ENCODE measurements at regions not wholly inside any gene's neighbourhood (a gene's known extent, or its start where the extent isn't known, plus 50 kb on each side); places are given as distances from the start of the nearest gene placed in this dataset.

- TF ChIP-seq CTCF (IDR thresholded peaks at IDR 0.05): no peak
- no peak for TF ChIP-seq POLR2A (IDR thresholded peaks at IDR 0.05)
These were observed 203.8 kb downstream of the SNX19 start for GRCh38 chr11:130712480-130712879.
